Tibial nerve (tissue), 3 donors: ENCODE measurements at regions not wholly inside any gene's neighbourhood (a gene's known extent, or its start where the extent isn't known, plus 50 kb on each side); places are given as distances from the start of the nearest gene placed in this dataset.

Experiments
- POLR2A ChIP-seq, 2 donors: fragments of 450-650 bp; IDR thresholded peaks; one replicate each; pipeline ENCODE4 v1.6.1; 2017; ENCODE audit warnings: antibody characterized with exemption in 2 of 2, mild to moderate bottlenecking in 2 of 2, moderate library complexity in 2 of 2
- TF ChIP-seq, protein P1 (sequence below), 5 experiments: fragments of 200-600 bp in 3 of 5; fragments of 450-650 bp in 2 of 5; sonication (generic) in 3 of 5; IDR thresholded peaks; one replicate each; pipeline ENCODE4 v1.5.1; 2016 to 2019; ENCODE audit warnings: antibody characterized with exemption in 5 of 5, mild to moderate bottlenecking in 3 of 5, moderate library complexity in 2 of 5

DNA sequence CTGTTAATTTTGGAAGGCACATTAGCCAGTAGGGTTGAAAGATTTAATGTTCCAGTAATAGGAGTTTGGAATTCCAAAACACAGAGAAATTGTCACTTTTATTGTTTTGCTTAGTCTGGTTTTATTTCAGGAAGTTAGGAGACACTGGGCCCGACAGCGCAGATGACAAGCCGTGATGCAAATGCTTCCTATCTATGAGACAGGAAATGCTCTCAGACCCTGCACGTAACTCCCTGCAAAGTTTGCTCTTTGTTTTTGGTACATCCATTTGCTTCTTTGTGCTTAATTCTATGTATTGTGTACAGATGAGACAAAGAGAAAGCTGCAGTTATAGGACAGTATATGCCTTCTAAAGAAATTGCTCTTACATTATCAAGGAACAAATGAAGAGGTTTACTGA lies 201.6 kb upstream of the SGK1 start:
- TF ChIP-seq, protein P1, sequence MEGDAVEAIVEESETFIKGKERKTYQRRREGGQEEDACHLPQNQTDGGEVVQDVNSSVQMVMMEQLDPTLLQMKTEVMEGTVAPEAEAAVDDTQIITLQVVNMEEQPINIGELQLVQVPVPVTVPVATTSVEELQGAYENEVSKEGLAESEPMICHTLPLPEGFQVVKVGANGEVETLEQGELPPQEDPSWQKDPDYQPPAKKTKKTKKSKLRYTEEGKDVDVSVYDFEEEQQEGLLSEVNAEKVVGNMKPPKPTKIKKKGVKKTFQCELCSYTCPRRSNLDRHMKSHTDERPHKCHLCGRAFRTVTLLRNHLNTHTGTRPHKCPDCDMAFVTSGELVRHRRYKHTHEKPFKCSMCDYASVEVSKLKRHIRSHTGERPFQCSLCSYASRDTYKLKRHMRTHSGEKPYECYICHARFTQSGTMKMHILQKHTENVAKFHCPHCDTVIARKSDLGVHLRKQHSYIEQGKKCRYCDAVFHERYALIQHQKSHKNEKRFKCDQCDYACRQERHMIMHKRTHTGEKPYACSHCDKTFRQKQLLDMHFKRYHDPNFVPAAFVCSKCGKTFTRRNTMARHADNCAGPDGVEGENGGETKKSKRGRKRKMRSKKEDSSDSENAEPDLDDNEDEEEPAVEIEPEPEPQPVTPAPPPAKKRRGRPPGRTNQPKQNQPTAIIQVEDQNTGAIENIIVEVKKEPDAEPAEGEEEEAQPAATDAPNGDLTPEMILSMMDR (IDR thresholded peaks at IDR 0.05) = no peak
- no peak for TF ChIP-seq POLR2A (IDR thresholded peaks at IDR 0.05)
